Activated T-cell treated with anti-CD3 and anti-CD28 coated beads, Interleukin-2, amount 50 U/mL, for 48 hours (primary cell): ENCODE measurements at regions not wholly inside any gene's neighbourhood (a gene's known extent, or its start where the extent isn't known, plus 50 kb on each side); places are given as distances from the start of the nearest gene placed in this dataset.
A peak's percentile ranks its signal among the peaks of the same experiment; 100 is the strongest.

ENCODE experiments used
- DNase-seq, 2 experiments: peaks; one replicate each; pipeline ENCODE4 v3.0.0-alpha.2; 2020

DNA sequence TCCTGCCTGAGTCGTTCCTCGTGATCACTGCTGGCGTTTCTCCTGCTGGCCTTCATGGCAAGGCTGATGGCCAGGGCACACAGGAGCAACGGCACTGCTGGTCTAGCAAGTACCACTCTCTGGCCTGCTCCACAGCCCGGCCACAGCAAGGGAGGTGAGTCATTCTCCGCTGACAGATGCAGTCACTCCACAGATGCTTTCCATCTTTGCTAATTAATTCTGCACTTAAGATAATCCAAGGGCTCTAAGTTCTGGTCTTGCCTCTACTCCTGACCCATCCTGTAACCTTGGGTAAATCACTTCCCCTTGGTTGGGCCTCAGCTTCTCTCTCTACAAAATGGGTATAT, 244.4 kb downstream of the RPS24 start:
- no peak for DNase-seq

- DNase-seq: no peak
These were observed 246.1 kb downstream of the RPS24 start for GRCh38 chr10:78279756-78280155.

DNA sequence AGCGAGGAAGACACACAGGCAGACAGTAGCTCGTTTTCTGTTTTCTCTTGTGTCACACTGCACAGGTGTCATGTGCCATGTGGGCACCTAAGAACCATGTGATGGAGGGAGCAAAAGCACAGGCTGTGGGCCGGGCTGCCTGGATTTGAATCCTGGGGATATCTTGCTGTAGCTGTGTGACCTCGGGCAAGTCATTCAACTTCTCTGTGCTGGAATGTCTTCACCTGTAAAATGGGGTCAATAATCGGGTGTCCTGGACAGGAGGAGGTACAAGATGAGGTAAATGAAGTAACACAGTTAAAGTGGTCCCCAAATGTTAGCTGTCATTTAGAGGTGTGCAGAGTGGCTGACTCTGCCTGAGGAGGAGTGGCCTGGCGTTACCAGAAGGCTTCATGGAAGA, 246.9 kb downstream of the RPS24 start:
- no peak for DNase-seq

GRCh38 chr10:78281627-78282026, 248.0 kb downstream of the RPS24 start:
- DNase-seq: no peak

- no peak for DNase-seq
These were observed 249.5 kb downstream of the RPS24 start for GRCh38 chr10:78283069-78283682.

- no peak for DNase-seq
These were observed 250.7 kb downstream of the RPS24 start for GRCh38 chr10:78284381-78284780.

GRCh38 chr10:78285226-78285625, 251.6 kb downstream of the RPS24 start:
- DNase-seq: no peak

DNA sequence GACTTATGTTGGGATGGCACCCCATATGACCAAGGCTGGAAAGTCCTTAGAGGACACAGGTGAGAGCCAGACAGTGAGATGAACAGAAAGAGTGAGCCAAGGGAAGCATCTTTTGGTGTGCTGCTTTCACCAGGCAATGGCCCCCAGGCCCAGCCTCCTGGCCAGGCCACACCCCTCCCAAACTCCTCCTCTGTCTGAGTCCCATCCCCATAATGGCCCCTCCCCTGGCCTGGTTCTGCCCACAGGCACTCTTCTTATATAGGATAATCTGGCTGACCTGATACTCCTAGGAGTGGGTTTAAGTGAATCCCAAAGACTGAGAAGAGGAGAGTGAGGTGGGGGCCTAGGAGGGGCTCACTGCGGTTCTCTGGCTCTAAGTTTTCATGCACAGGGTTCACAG, 252.5 kb downstream of the RPS24 start:
- no peak for DNase-seq

DNA sequence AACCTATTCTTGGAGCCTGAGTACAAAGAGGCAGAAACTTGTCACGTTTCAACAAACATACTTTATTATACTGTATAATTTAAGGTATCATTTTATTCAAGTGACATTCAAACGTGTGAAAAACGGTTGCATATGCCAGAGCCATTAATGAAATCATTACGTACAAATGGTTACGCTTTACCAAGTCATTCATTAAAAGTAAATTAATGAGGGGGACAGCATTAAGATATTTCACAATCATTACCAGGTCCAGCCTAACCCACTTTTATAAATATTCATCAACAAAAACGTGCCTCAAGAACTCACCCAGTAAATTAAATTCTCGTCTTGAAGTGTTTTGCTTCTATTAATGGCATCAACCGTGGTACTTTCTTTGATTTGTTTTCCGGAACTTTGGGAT, 253.0 kb downstream of the RPS24 start:
- no peak for DNase-seq

- DNase-seq: no peak
These were observed 254.0 kb downstream of the RPS24 start for GRCh38 chr10:78287618-78288017.

- no peak for DNase-seq
These were observed 255.0 kb downstream of the RPS24 start for GRCh38 chr10:78288663-78289062.

DNA sequence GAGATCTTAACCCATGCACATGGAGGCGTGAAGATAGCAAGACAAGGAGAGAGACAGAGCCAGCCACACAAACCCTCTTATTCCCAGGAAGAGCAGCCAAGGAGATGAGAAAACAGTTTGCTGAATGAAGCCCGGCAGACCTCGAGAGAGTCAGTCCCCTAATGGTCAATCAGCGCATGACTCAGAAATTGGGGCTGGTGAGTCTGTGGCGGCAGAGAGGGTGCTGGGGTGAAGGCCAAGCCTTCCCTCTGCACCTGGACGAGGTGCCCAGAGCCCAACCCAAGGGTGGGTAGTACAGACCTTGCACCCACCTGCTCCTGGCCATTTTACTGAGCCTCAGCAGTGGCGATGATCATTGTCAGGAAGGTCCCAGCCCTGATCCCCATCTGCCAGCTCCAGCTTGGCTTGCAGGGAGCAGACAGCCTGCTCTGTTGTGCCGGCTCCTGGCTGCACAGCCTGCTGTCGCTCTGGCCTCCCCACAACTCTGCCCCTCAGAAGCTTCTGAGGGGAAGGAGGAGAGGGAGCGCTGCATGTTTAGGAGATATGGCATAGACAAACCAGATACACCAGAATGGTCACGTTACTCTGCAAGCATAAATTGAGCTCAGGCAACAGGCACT, 256.6 kb downstream of the RPS24 start:
- no peak for DNase-seq

DNA sequence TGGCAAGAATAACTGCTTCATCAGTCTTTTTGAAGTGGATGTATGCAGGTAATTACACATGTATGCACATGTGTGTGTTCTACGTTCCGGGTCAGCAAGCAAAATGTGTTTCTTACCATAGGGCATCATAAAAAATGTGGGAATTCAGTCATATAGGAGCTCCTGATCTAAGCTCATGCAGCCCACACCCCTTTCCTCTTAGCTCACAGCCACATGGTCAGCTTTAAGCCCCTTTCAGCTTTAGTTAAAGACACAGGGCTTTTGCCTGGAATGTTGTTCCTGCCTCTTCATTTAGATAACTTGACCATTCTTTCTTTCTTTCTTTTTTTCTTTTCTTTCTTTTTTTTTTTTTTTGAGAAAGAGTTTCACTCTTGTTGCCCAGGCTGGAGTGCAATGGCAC, 258.1 kb downstream of the RPS24 start:
- no peak for DNase-seq

- DNase-seq: no peak
These were observed 258.8 kb downstream of the RPS24 start for GRCh38 chr10:78292250-78292981.

DNA sequence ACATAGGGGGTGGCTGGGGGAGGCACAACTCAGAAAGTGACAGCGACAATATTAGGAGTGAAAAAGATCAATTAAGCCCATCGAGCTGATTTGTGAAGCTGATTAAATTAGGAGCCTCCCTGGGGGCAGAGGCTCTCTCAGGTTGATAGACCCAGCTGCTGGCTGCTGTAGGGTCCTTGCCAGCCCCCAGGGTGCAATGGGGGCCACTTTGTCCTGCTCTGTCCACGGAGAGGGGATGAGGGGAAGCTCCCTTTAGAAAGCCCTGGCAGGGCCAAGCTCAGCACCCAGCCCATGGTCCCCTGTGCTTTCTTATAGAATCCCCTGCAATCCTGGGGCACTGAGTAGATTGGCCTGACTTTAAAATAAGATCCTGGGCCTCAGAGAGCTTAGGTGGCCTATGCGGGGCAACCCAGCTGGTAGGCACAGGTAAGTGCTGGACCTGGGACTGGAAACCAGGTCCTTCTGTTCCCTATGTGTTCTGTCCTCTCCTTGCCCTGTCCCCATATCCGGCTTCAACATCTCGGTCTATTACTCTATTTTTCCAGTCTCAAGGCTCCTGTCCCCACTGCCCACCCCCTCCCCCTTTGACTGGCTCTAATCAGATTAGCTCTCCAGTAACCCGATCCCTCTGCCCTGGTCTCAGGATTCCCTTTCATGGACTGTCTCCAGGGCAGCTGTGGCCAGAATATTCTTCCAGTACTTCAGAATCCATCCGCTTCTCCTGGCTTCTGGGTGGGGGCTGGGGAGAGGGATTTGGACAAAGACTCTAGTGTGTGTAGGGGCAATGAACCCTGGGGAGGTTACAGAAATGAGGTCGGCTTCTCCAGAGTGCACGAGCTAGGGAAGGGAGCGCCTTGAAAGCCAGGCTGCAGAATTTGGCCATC, 259.6 kb downstream of the RPS24 start:
- no peak for DNase-seq

DNA sequence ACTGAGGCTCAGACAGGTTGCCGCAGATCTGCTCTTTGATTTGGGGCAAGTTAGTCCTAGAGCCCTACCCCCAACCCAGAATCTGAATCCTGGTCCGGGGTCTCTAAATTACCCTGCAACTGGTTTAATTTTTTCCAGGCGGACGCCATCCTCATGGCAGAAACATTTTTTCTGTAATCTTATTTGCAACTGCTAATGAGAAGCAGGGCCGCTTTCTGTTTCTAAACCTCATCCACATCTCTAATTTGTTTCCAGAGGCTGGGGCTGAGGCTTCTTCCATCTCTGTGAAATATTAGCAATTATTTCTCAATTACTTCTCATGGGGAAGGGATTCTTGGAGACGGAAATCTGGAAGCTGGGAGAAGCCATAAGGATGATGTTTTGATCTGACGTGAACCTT, 261.6 kb downstream of the RPS24 start:
- no peak for DNase-seq

DNA sequence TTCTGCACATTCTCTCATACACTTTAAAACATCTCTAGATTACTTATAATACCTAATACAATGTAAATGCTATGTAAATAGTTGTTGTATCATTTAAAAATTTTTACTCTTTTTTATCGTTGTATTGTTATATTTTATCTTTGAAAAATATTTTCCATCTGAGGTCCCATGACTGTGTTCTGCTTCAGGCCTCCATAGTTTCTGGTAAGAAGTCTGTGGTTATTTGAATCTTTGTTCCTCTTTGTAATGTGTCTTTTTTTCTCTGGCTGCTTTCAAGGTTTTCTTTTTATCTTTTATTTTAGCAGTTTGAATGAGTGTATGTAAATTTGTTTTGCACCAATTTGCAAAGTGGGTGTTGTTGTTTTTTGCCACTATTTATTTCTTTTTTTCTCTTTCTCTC, 263.1 kb downstream of the RPS24 start:
- no peak for DNase-seq

DNA sequence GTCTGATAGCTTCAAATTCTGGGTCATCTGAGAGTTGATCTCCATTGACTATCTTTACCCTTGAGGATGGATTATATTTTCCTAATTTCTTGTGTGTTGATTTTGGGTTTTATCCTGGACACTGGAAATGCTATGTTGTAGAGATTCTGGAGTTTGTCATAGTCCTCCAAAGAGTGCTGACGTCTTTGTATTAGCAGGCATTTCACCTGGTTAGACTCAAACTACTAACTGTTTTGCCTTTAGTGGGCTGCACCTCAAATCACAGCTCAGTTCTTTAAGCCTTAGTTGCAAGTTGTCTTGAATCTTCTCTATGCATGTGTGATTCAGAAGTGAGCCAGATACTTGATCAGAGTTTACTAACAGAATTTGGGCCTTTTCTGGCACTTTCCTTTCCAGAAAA, 264.3 kb downstream of the RPS24 start:
- DNase-seq: no peak

- DNase-seq: no peak
These were observed 265.2 kb downstream of the RPS24 start for GRCh38 chr10:78298835-78299234.

- peak in 1 of 2 experiments; percentile 32 for DNase-seq
These were observed 266.3 kb downstream of the RPS24 start for GRCh38 chr10:78299851-78300468.

- peak in 1 of 2 experiments; percentile 16 for DNase-seq
These were observed 266.9 kb downstream of the RPS24 start for GRCh38 chr10:78300526-78300925.

- DNase-seq: peak in 1 of 2 experiments; percentile 14
These were observed 267.8 kb downstream of the RPS24 start for GRCh38 chr10:78301481-78301880.
